HG02798 (cell line): ENCODE measurements at regions not wholly inside any gene's neighbourhood (a gene's known extent, or its start where the extent isn't known, plus 50 kb on each side); places are given as distances from the start of the nearest gene placed in this dataset.
"Not testable (repeated sequence)": the region's sequence is repeated elsewhere in the genome, so short reads cannot be mapped to it uniquely, and the experiment has no call there.

Experiments used
- ATAC-seq: cut with Tn5 transposase; IDR thresholded peaks from one replicate; pipeline ENCODE4 v1.9.1; 2021; ENCODE audit warnings: mild to moderate bottlenecking; ENCODE audit not compliant: unreplicated experiment, poor library complexity

GRCh38 chr3:95200384-95200783, 1137.5 kb downstream of the NSUN3 start:
- ATAC-seq: no peak

GRCh38 chr3:95210878-95211277, 1148.0 kb downstream of the NSUN3 start:
- ATAC-seq: no peak

GRCh38 chr3:95212117-95212516, 1149.3 kb downstream of the NSUN3 start:
- no peak for ATAC-seq

- no peak for ATAC-seq
Measured at GRCh38 chr3:95215437-95215957, 1152.6 kb downstream of the NSUN3 start.

GRCh38 chr3:95217661-95218060, 1154.8 kb downstream of the NSUN3 start:
- no peak for ATAC-seq

- no peak for ATAC-seq
Measured at GRCh38 chr3:95218484-95218883, 1155.6 kb downstream of the NSUN3 start.

GRCh38 chr3:95226437-95226836, 1163.6 kb downstream of the NSUN3 start:
- no peak for ATAC-seq

- no peak for ATAC-seq
Measured at GRCh38 chr3:95227092-95227491, 1164.2 kb downstream of the NSUN3 start.

GRCh38 chr3:95228416-95228815, 1165.6 kb downstream of the NSUN3 start:
- ATAC-seq: no peak

- no peak for ATAC-seq
Measured at GRCh38 chr3:95235916-95236315, 1173.1 kb downstream of the NSUN3 start.

- ATAC-seq: no peak
Measured at GRCh38 chr3:95237783-95238182, 1174.9 kb downstream of the NSUN3 start.

GRCh38 chr3:95240395-95240794, 1177.5 kb downstream of the NSUN3 start:
- no peak for ATAC-seq

- ATAC-seq: not testable (repeated sequence)
Measured at GRCh38 chr3:95241256-95241655, 1178.4 kb downstream of the NSUN3 start.

GRCh38 chr3:95246413-95246812, 1183.6 kb downstream of the NSUN3 start:
- no peak for ATAC-seq

- no peak for ATAC-seq
Measured at GRCh38 chr3:95254061-95254460, 1191.2 kb downstream of the NSUN3 start.

- ATAC-seq: no peak
Measured at GRCh38 chr3:95254758-95255157, 1191.9 kb downstream of the NSUN3 start.

GRCh38 chr3:95265129-95265528, 1202.3 kb downstream of the NSUN3 start:
- ATAC-seq: no peak

- no peak for ATAC-seq
Measured at GRCh38 chr3:95271395-95271794, 1208.5 kb downstream of the NSUN3 start.

- no peak for ATAC-seq
Measured at GRCh38 chr3:95272166-95272565, 1209.3 kb downstream of the NSUN3 start.

GRCh38 chr3:95272781-95273180, 1209.9 kb downstream of the NSUN3 start:
- no peak for ATAC-seq

GRCh38 chr3:95277613-95278012, 1214.8 kb downstream of the NSUN3 start:
- no peak for ATAC-seq

- no peak for ATAC-seq
Measured at GRCh38 chr3:95280711-95281352, 1218.0 kb downstream of the NSUN3 start.
